ENCODE measurements at regions not wholly inside any gene's neighbourhood (a gene's known extent, or its start where the extent isn't known, plus 50 kb on each side); places are given as distances from the start of the nearest gene placed in this dataset.

DNA sequence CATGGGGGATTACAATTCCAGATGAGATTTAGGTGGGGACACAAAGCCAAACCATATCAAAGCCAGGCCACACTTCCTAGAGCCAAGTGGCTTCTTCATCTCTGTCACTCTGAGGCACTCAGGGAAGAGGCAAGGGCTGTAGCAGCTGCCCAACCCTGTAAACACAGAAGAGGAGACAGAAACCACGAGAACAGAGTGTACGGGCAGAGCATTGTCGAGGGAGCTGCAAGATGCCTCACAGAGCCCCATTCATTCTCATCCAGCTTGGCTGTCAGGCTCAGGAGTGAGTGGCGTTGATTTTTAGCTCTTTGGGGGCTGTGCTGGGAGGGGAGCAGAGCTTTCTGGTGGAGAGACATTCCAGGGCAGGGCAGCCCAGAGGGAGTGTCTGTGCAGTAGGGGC is 117.2 kb upstream of the SALL1 start:
- Histone ChIP-seq H3K4me2 (ENCODE audit: insufficient read depth, low read length) (no peak overlapping the region), H4K20me1 (replicated peaks; ENCODE audit: control insufficient read depth, extremely low read depth, insufficient read depth, low read length) (no peaks in the 10 kb centered on the region), H3K9me3 (replicated peaks; ENCODE audit: control insufficient read depth, insufficient read depth, low read length) (peaks cover 6% of the 10 kb centered on the region), H3K27me3 (ENCODE audit: control insufficient read depth in 2 of 2, insufficient read depth in 2 of 2, low read length in 2 of 2) (no peaks in the 10 kb centered on the region), H3K36me3 (ENCODE audit: control insufficient read depth in 2 of 2, extremely low read depth in 1 of 2, insufficient read depth in 2 of 2, low read length in 2 of 2) (no peaks in the 10 kb centered on the region), H3K4me3 (replicated peaks in 1 of 3; ENCODE audit: insufficient read depth in 1 of 3, low read depth in 1 of 3, low read length in 3 of 3) (no peak overlapping the region), H3K9me1 (replicated peaks; ENCODE audit: control insufficient read depth, extremely low read depth, insufficient read depth, low read length) (no peaks in the 10 kb centered on the region), H3K4me1 (ENCODE audit: control insufficient read depth, extremely low read depth, insufficient read depth, low read length) (no peaks in the 10 kb centered on the region), H2AFZ (ENCODE audit: low read depth, low read length) (no peak overlapping the region), H3K79me2 (ENCODE audit: control insufficient read depth, insufficient read depth, low read length) (no peaks in the 10 kb centered on the region), H3K9ac (replicated peaks; ENCODE audit: extremely low read depth, insufficient read depth, low read length) (no peak overlapping the region), H3K27ac (ENCODE audit: insufficient read depth, low read depth, low read length) (no peak overlapping the region)
- dilution Hi-C loops (cut with MboI; ENCODE audit: extremely low pct_ligation_motif_present, low sequenced_read_pairs) (no loop called here), intact Hi-C loops (cut with micrococcal nuclease) (no loop called here)
- CTCF ChIA-PET = no interaction called here
- no TSS peak for BruUV-seq (replicated peaks)
- POLR2A ChIA-PET = no interaction called here
- TF ChIP-seq GATA2 (IDR thresholded peaks at IDR 0.05; ENCODE audit: insufficient read depth, insufficient read length, low read depth, low read length) (no peak), MYC (IDR thresholded peaks at IDR 0.05; ENCODE audit: low read depth, low read length) (no peak), POLR2A (IDR thresholded peaks at IDR 0.05; ENCODE audit: low read depth, low read length) (no peak), FOS (IDR thresholded peaks at IDR 0.05; ENCODE audit: borderline replicate concordance, insufficient read depth, low read length) (no peak), MAX (IDR thresholded peaks at IDR 0.05; ENCODE audit: insufficient read depth, insufficient read length) (no peak), CTCF (IDR thresholded peaks at IDR 0.05; ENCODE audit: extremely low read depth in 1 of 2, insufficient read depth in 1 of 2, low read depth in 1 of 2, low read length in 2 of 2) (no peak), EZH2 (IDR thresholded peaks at IDR 0.05; ENCODE audit: borderline replicate concordance, low read depth, low read length, severe bottlenecking) (no peak)
- no peak for FAIRE-seq
- DNase-seq (ENCODE audit: low read depth, low spot score) = no peak

DNA sequence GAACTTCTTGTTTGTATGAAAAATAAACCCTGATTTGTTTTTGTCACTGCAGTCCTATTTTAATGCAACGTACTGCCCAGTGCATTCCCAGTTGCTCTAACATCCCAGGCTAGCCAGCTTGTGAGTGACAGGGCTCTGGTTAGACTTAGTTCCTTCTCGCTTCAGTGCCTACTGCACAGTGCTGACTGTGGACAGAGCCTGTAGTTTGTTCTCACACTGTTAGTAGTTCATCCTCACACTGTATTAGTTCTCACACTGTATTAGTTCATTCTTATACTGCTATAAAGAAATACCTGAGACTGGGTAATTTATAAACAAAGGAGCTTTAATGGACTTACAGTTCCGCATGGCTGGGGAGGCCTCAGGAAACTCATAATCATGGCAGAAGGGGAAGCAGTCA is 116.6 kb upstream of the SALL1 start:
- POLR2A ChIA-PET = no interaction called here
- intact Hi-C loops (cut with micrococcal nuclease) = no loop called here

More for the DNA sequence above, 116.6 kb upstream of the SALL1 start:
- H3K27ac ChIP-seq (ENCODE audit: insufficient read depth, low read depth, low read length) = no peak overlapping the region
- CTCF ChIA-PET = no interaction called here
- H3K9ac ChIP-seq (replicated peaks; ENCODE audit: extremely low read depth, insufficient read depth, low read length) = no peak overlapping the region
- no peaks in the 10 kb centered on the region for H3K79me2 ChIP-seq (ENCODE audit: control insufficient read depth, insufficient read depth, low read length)
- dilution Hi-C loops (cut with MboI; ENCODE audit: extremely low pct_ligation_motif_present, low sequenced_read_pairs) = no loop called here
- no peak for DNase-seq (ENCODE audit: low read depth, low spot score)
- H3K4me2 ChIP-seq (ENCODE audit: insufficient read depth, low read length) = no peak overlapping the region
- H3K4me1 ChIP-seq (ENCODE audit: control insufficient read depth, extremely low read depth, insufficient read depth, low read length) = no peaks in the 10 kb centered on the region
- BruUV-seq (replicated peaks) = no TSS peak
- no peaks in the 10 kb centered on the region for H4K20me1 ChIP-seq (replicated peaks; ENCODE audit: control insufficient read depth, extremely low read depth, insufficient read depth, low read length)
- no peaks in the 10 kb centered on the region for H3K9me1 ChIP-seq (replicated peaks; ENCODE audit: control insufficient read depth, extremely low read depth, insufficient read depth, low read length)
- no peak overlapping the region for H3K4me3 ChIP-seq (replicated peaks in 1 of 3; ENCODE audit: insufficient read depth in 1 of 3, low read depth in 1 of 3, low read length in 3 of 3)
- H3K9me3 ChIP-seq (replicated peaks; ENCODE audit: control insufficient read depth, insufficient read depth, low read length) = peaks cover 6% of the 10 kb centered on the region
- FAIRE-seq = no peak
- no peaks in the 10 kb centered on the region for H3K27me3 ChIP-seq (ENCODE audit: control insufficient read depth in 2 of 2, insufficient read depth in 2 of 2, low read length in 2 of 2)
- TF ChIP-seq MAX (IDR thresholded peaks at IDR 0.05; ENCODE audit: insufficient read depth, insufficient read length) (no peak), GATA2 (IDR thresholded peaks at IDR 0.05; ENCODE audit: insufficient read depth, insufficient read length, low read depth, low read length) (no peak), FOS (IDR thresholded peaks at IDR 0.05; ENCODE audit: borderline replicate concordance, insufficient read depth, low read length) (no peak), MYC (IDR thresholded peaks at IDR 0.05; ENCODE audit: low read depth, low read length) (no peak), JUN (IDR thresholded peaks at IDR 0.05; ENCODE audit: borderline replicate concordance, insufficient read depth, insufficient read length, low read depth) (no peak)
- H3K36me3 ChIP-seq (ENCODE audit: control insufficient read depth in 2 of 2, extremely low read depth in 1 of 2, insufficient read depth in 2 of 2, low read length in 2 of 2) = no peaks in the 10 kb centered on the region
- H2AFZ ChIP-seq (ENCODE audit: low read depth, low read length) = no peak overlapping the region

All from endothelial cell of umbilical vein (primary cell).